Transverse colon (tissue), 4 donors: ENCODE measurements at regions not wholly inside any gene's neighbourhood (a gene's known extent, or its start where the extent isn't known, plus 50 kb on each side); places are given as distances from the start of the nearest gene placed in this dataset.

Experiments
- DNase-seq: peaks from one replicate; pipeline ENCODE4 v3.0.0-alpha.2; 2019
- H3K27ac ChIP-seq, 4 donors: fragments of 200-600 bp; sonication (generic); 2 replicates each; pipeline ENCODE4 v1.5.1; 2016 to 2018; ENCODE audit warnings: inconsistent platforms in 4 of 4
- H3K27me3 ChIP-seq: fragments of 200-600 bp; sonication (generic); 2 replicates; pipeline ENCODE4 v1.5.1; 2017; ENCODE audit warnings: inconsistent platforms
- H3K36me3 ChIP-seq, 4 donors: fragments of 200-600 bp; sonication (generic); 2 replicates each; pipeline ENCODE4 v1.5.1; 2017 to 2019; ENCODE audit warnings: inconsistent platforms in 4 of 4
- H3K4me1 ChIP-seq, 4 donors: fragments of 200-600 bp; sonication (generic); 2 replicates each; pipeline ENCODE4 v1.5.1; 2017 to 2020; ENCODE audit warnings: inconsistent platforms in 4 of 4
- H3K4me3 ChIP-seq, 4 donors: fragments of 200-600 bp; sonication (generic); 1 replicate in 1 of 4; 2 replicates in 3 of 4; pipeline versions ENCODE4 v1.5.1 to v1.6.1; 2017 to 2019; ENCODE audit warnings: inconsistent platforms in 4 of 4
- H3K9me3 ChIP-seq, 2 donors: fragments of 200-600 bp; sonication (generic); 2 replicates each; pipeline ENCODE4 v1.5.1; 2017 to 2019; ENCODE audit warnings: inconsistent platforms in 2 of 2
- EP300 ChIP-seq: sonication (generic); formaldehyde crosslinking; IDR thresholded peaks from one replicate; pipeline ENCODE4 v1.6.1; 2017; ENCODE audit warnings: antibody characterized with exemption, low read depth
- POLR2A ChIP-seq: fragments of 450-650 bp; IDR thresholded peaks from one replicate; pipeline ENCODE4 v1.6.1; 2016; ENCODE audit warnings: antibody characterized with exemption, mild to moderate bottlenecking, moderate library complexity
- POLR2AphosphoS5 ChIP-seq, 3 donors: sonication (generic); formaldehyde crosslinking; IDR thresholded peaks; one replicate each; pipeline ENCODE4 v1.6.1; 2016; ENCODE audit warnings: antibody characterized with exemption in 3 of 3
- WGBS, 2 donors: methylation state at CpG; one replicate each; pipeline ENCODE4 v1.1.5; 2018; ENCODE audit warnings: low coverage in 1 of 2; 5-methylcytosine and 5-hydroxymethylcytosine counted together
- in situ Hi-C, 4 donors: fragments of 200-750 bp; cut with MboI; loops; one replicate each; pipeline versions ENCODE4 v1.15.0 to v1.15.1; 2017; ENCODE audit warnings: low sequenced_read_pairs in 3 of 4, low pct_ligation_motif_present in 1 of 4, low pct_unique_long_range_greater_than_20kb in 1 of 4
- intact Hi-C: fragments of 100-400 bp; cut with DNase I; formaldehyde crosslinking; loops from one replicate; pipeline ENCODE4 v1.15.1; 2023; ENCODE audit warnings: low total_unique reads
- TF ChIP-seq, protein P1 (sequence below), 5 experiments: fragments of 200-600 bp in 3 of 5; fragments of 450-650 bp in 2 of 5; sonication (generic) in 3 of 5; IDR thresholded peaks; 1 replicate in 2 of 5; 2 replicates in 3 of 5; pipeline ENCODE4 v1.5.1; 2016 to 2017; ENCODE audit warnings: antibody characterized with exemption in 5 of 5, inconsistent platforms in 3 of 5, mild to moderate bottlenecking in 2 of 5, moderate library complexity in 1 of 5

DNA sequence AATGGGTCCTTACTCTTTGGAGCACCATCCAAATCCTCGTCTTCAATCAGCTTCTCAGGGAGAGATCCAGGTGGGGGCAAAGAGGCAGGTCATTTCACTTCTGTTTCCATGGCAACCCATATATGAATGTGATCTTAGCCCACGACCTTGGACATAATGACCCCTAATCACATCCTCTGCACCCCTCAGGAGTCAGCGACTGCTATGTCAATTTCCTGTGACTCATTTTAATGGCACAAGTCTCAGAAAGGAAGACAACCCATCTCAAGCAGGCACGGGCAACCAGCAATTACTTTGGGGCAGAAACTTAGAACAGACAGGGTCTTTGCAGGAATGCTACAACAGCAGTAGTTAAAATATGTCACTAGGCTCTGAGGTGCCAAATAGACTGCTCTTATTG lies 591.2 kb downstream of the TLR4 start:
- WGBS, 2 donors, result 36 to 51% methylated on average over 2 to 4 of the region's 4 CpGs
- TF ChIP-seq EP300 (no peak), POLR2AphosphoS5 (IDR thresholded peaks at IDR 0.05) (no peak), POLR2A (no peak)
- TF ChIP-seq, protein P1, sequence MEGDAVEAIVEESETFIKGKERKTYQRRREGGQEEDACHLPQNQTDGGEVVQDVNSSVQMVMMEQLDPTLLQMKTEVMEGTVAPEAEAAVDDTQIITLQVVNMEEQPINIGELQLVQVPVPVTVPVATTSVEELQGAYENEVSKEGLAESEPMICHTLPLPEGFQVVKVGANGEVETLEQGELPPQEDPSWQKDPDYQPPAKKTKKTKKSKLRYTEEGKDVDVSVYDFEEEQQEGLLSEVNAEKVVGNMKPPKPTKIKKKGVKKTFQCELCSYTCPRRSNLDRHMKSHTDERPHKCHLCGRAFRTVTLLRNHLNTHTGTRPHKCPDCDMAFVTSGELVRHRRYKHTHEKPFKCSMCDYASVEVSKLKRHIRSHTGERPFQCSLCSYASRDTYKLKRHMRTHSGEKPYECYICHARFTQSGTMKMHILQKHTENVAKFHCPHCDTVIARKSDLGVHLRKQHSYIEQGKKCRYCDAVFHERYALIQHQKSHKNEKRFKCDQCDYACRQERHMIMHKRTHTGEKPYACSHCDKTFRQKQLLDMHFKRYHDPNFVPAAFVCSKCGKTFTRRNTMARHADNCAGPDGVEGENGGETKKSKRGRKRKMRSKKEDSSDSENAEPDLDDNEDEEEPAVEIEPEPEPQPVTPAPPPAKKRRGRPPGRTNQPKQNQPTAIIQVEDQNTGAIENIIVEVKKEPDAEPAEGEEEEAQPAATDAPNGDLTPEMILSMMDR (IDR thresholded peaks at IDR 0.05), result no peak
- Histone ChIP-seq H3K4me3 (no peak overlapping the region), H3K9me3 (no peaks in the 10 kb centered on the region), H3K36me3 (no peaks in the 10 kb centered on the region), H3K27me3 (no peaks in the 10 kb centered on the region), H3K27ac (no peak overlapping the region), H3K4me1 (no peaks in the 10 kb centered on the region)
- DNase-seq, result no peak
- intact Hi-C loops, result no loop called here
- in situ Hi-C loops, result no loop called here

DNA sequence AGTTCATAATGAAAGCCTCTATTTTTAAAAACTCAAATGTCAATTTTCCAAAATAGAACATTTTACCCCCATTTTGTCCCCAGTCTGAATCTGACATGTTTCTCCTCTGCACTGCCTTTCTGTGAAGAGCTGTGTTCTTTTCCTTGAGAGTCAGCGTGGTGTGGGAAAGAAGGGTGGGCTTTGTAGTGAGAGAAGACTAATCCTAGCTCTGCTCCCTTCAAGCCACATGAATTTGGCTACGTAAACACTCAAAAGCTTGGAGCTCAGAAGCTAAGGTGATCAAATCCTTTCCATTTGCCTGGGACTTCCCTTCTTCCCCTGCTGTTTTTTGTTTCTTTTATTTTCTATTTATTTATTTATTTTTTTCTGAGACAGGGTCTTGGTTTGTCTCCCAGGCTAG lies 598.5 kb downstream of the TLR4 start:
- Histone ChIP-seq H3K36me3 (no peaks in the 10 kb centered on the region), H3K4me3 (no peak overlapping the region), H3K4me1 (no peaks in the 10 kb centered on the region), H3K9me3 (no peaks in the 10 kb centered on the region), H3K27ac (no peak overlapping the region), H3K27me3 (no peaks in the 10 kb centered on the region)
- no peak for DNase-seq
- intact Hi-C loops (no loop called here), in situ Hi-C loops (no loop called here)
- 72 to 73% methylated on average over 2 of the region's 2 CpGs for WGBS, 2 donors
- TF ChIP-seq EP300 (no peak), POLR2AphosphoS5 (IDR thresholded peaks at IDR 0.05) (no peak), POLR2A (no peak)
- TF ChIP-seq, protein P1 (IDR thresholded peaks at IDR 0.05), result no peak

DNA sequence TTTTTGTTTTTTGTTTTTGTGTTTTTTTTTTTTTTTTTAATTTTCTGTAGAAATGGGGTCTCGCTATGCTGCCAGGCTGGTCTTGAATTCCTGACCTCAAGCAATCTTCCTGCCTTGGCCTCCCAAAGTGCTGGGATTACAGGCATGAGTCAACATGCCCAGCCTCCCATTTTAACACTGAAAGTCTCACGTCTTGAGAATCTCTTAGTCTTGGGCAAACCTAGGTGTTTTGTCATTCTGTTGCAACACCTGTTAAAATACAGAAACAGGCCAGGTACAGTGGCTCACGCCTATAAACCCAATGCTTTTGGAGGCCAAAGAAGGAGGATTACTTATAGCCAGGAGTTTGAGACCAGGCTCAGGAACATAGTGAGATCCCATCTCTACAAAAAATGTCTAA lies 599.0 kb downstream of the TLR4 start:
- intact Hi-C loops (no loop called here), in situ Hi-C loops (no loop called here)
- TF ChIP-seq EP300, result no peak
- TF ChIP-seq POLR2A, result no peak
- TF ChIP-seq, protein P1 (IDR thresholded peaks at IDR 0.05), result no peak
- TF ChIP-seq POLR2AphosphoS5 (IDR thresholded peaks at IDR 0.05), result no peak
- no peaks in the 10 kb centered on the region for H3K36me3 ChIP-seq
- no peaks in the 10 kb centered on the region for H3K4me1 ChIP-seq
- H3K27ac ChIP-seq, result no peak overlapping the region
- no peak overlapping the region for H3K4me3 ChIP-seq
- DNase-seq, result no peak
- no peaks in the 10 kb centered on the region for H3K9me3 ChIP-seq
- H3K27me3 ChIP-seq, result no peaks in the 10 kb centered on the region
- 66% methylated on average over 3 of the region's 3 CpGs; no CpG with 5 or more reads in 1 of the 2 donors for WGBS, 2 donors

DNA sequence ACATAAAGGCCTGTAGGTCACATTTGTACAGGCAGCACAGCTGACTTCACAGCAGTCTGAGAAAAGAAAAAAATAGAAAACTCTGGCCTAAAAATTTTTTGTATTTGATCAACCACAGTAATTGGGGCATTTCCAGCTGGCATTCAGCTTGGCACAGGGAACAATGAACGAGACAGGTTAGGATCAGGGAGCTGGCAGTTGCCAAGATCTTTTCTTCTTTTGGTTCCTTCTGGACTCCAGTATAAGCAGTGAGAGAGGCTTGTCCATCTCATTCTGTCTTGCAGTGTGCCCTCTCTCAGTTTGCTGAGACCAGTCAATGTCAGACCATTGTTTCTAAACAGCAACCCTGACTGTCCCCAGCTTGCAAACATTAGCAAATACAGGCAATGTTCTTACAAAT lies 601.1 kb downstream of the TLR4 start:
- Histone ChIP-seq H3K36me3 (no peaks in the 10 kb centered on the region), H3K9me3 (no peaks in the 10 kb centered on the region), H3K4me1 (no peaks in the 10 kb centered on the region), H3K27me3 (no peaks in the 10 kb centered on the region), H3K4me3 (no peak overlapping the region), H3K27ac (no peak overlapping the region)
- intact Hi-C loops, result no loop called here
- DNase-seq, result no peak
- in situ Hi-C loops, result no loop called here
- 35% methylated on average over 1 of the region's 1 CpG; no CpG with 5 or more reads in 1 of the 2 donors for WGBS, 2 donors
- TF ChIP-seq POLR2AphosphoS5 (IDR thresholded peaks at IDR 0.05) (no peak), EP300 (no peak), POLR2A (no peak)
- TF ChIP-seq, protein P1 (IDR thresholded peaks at IDR 0.05), result no peak
